HepG2 (cell line): ENCODE measurements at regions not wholly inside any gene's neighbourhood (a gene's known extent, or its start where the extent isn't known, plus 50 kb on each side); places are given as distances from the start of the nearest gene placed in this dataset.

ENCODE experiments used
- BHLHE40 ChIP-seq: IDR thresholded peaks from 2 replicates; pipeline ENCODE4 v1.6.1; 2011; ENCODE audit warnings: low read length, improper control_type of control experiment
- ETV6 ChIP-seq: sonication (generic); formaldehyde crosslinking; conservative IDR thresholded peaks from 2 replicates; pipeline ENCODE4 v1.4.0; 2020; ENCODE audit warnings: missing genetic modification reagents
- KLF16 ChIP-seq, 2 experiments: sonication (generic) in 1 of 2; formaldehyde crosslinking in 1 of 2; IDR thresholded peaks; 2 replicates each; pipeline versions ENCODE4 v1.6.1 to v1.8.0; 2016 to 2023; ENCODE audit warnings: missing genetic modification reagents in 2 of 2, missing compliant biosample characterization in 1 of 2
- MBNL3 ChIP-seq: fragments of 250-450 bp; sonication (Bioruptor Pico); conservative IDR thresholded peaks from 2 replicates; pipeline ENCODE4 v1.8.0; 2022; ENCODE audit warnings: mild to moderate bottlenecking, inconsistent platforms
- MXI1 ChIP-seq: IDR thresholded peaks from 3 replicates; pipeline ENCODE4 v1.6.1; 2012; ENCODE audit warnings: low read depth, low read length, inconsistent platforms, borderline replicate concordance
- TAF1 ChIP-seq: sonication (generic); formaldehyde crosslinking; IDR thresholded peaks from 2 replicates; pipeline ENCODE4 v1.4.0; 2020; ENCODE audit warnings: missing genetic modification reagents
- ZNF530 ChIP-seq: sonication (generic); formaldehyde crosslinking; IDR thresholded peaks from 2 replicates; pipeline ENCODE4 v1.5.0; 2020; ENCODE audit warnings: low read depth, mild to moderate bottlenecking, missing genetic modification reagents
- ZNF83 ChIP-seq: sonication (generic); formaldehyde crosslinking; IDR thresholded peaks from 2 replicates; pipeline ENCODE4 v1.4.0; 2020; ENCODE audit warnings: missing genetic modification reagents, mild to moderate bottlenecking, borderline replicate concordance
- TF ChIP-seq, protein P1 (sequence below): sonication (generic); formaldehyde crosslinking; IDR thresholded peaks from 2 replicates; pipeline ENCODE4 v1.5.0; 2020; ENCODE audit warnings: mild to moderate bottlenecking, missing genetic modification reagents, moderate library complexity
- TF ChIP-seq, protein P2 (sequence below): sonication (generic); formaldehyde crosslinking; IDR thresholded peaks from 2 replicates; pipeline ENCODE4 v1.4.0; 2020; ENCODE audit warnings: mild to moderate bottlenecking, missing genetic modification reagents

DNA sequence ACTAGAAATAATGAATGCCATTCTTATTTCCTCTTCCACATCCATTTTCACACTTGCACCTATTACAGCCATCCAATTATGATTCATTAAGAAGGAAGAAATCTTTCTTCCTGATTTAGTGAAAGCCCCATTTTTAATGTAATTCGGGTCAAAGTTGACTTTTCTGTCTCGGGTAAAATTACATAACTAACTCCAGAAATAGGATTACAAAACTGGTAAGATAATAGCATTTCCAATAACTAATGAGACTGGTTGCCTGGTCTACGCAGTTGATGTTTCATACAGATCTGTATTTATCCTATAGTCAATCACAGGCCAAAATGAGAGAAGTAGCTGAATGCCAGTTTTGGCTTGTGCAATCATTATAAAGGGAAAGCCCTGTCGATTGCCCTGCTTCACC lies 651.5 kb upstream of the NRP1 start:
- no peak for TF ChIP-seq KLF16 (CRISPR knock-in tag; IDR thresholded peaks at IDR 0.05)
- TF ChIP-seq ZNF83, result no peak
- TF ChIP-seq MBNL3, result no peak
- TF ChIP-seq TAF1, result no peak
- TF ChIP-seq BHLHE40, result no peak
- TF ChIP-seq MXI1, result no peak
- TF ChIP-seq ETV6 (CRISPR knock-in tag), result no peak
- TF ChIP-seq, protein P1, sequence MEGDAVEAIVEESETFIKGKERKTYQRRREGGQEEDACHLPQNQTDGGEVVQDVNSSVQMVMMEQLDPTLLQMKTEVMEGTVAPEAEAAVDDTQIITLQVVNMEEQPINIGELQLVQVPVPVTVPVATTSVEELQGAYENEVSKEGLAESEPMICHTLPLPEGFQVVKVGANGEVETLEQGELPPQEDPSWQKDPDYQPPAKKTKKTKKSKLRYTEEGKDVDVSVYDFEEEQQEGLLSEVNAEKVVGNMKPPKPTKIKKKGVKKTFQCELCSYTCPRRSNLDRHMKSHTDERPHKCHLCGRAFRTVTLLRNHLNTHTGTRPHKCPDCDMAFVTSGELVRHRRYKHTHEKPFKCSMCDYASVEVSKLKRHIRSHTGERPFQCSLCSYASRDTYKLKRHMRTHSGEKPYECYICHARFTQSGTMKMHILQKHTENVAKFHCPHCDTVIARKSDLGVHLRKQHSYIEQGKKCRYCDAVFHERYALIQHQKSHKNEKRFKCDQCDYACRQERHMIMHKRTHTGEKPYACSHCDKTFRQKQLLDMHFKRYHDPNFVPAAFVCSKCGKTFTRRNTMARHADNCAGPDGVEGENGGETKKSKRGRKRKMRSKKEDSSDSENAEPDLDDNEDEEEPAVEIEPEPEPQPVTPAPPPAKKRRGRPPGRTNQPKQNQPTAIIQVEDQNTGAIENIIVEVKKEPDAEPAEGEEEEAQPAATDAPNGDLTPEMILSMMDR, result no peak
- TF ChIP-seq, protein P2, sequence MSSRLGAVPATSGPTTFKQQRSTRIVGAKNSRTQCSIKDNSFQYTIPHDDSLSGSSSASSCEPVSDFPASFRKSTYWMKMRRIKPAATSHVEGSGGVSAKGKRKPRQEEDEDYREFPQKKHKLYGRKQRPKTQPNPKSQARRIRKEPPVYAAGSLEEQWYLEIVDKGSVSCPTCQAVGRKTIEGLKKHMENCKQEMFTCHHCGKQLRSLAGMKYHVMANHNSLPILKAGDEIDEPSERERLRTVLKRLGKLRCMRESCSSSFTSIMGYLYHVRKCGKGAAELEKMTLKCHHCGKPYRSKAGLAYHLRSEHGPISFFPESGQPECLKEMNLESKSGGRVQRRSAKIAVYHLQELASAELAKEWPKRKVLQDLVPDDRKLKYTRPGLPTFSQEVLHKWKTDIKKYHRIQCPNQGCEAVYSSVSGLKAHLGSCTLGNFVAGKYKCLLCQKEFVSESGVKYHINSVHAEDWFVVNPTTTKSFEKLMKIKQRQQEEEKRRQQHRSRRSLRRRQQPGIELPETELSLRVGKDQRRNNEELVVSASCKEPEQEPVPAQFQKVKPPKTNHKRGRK (CRISPR knock-in tag), result no peak
- TF ChIP-seq ZNF530 (CRISPR knock-in tag), result no peak
